ENCODE measurements at regions not wholly inside any gene's neighbourhood (a gene's known extent, or its start where the extent isn't known, plus 50 kb on each side); places are given as distances from the start of the nearest gene placed in this dataset.

DNA sequence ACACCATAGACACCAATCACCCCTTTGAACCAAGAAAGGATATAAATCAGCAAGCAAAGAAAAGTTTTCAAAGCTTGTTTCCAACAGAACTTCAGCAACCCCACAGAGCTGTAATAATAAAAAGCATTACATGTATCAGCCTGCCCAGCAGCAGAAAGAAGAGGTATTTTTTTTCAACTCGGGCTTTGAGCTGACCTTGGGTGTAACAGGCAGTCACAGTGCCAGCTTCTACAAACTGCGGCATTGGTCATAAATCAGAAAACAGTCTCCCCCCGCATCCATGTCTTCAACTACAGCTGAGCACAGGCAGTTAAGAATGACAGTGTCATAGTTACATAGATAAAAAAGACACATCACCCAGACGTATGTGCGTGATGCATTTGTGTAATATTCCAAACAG lies 671.0 kb upstream of the SLITRK1 start:
- TF ChIP-seq, protein P1, sequence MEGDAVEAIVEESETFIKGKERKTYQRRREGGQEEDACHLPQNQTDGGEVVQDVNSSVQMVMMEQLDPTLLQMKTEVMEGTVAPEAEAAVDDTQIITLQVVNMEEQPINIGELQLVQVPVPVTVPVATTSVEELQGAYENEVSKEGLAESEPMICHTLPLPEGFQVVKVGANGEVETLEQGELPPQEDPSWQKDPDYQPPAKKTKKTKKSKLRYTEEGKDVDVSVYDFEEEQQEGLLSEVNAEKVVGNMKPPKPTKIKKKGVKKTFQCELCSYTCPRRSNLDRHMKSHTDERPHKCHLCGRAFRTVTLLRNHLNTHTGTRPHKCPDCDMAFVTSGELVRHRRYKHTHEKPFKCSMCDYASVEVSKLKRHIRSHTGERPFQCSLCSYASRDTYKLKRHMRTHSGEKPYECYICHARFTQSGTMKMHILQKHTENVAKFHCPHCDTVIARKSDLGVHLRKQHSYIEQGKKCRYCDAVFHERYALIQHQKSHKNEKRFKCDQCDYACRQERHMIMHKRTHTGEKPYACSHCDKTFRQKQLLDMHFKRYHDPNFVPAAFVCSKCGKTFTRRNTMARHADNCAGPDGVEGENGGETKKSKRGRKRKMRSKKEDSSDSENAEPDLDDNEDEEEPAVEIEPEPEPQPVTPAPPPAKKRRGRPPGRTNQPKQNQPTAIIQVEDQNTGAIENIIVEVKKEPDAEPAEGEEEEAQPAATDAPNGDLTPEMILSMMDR (conservative IDR thresholded peaks at IDR 0.05; ENCODE audit: low read length), result no peak
- no peak for TF ChIP-seq EZH2phosphoT487 (IDR thresholded peaks at IDR 0.05; ENCODE audit: borderline replicate concordance)
